Cardiac muscle cell (in vitro differentiated cells and primary cell): ENCODE measurements at regions not wholly inside any gene's neighbourhood (a gene's known extent, or its start where the extent isn't known, plus 50 kb on each side); places are given as distances from the start of the nearest gene placed in this dataset.

Source experiments
- DNase-seq, 2 donors: peaks; one replicate each; pipeline versions ENCODE4 v3.0.0 to v3.0.0-alpha.2; 2010 to 2017; ENCODE audit warnings: low read depth in 1 of 2, low spot score in 1 of 2
- H3K27ac ChIP-seq: fragments of 200-600 bp; sonication (generic); 2 replicates; pipeline ENCODE4 v1.5.1; 2016
- H3K27me3 ChIP-seq: fragments of 200-600 bp; sonication (generic); 2 replicates; pipeline ENCODE4 v1.6.0; 2016; ENCODE audit warnings: control low read depth
- H3K36me3 ChIP-seq: fragments of 200-600 bp; sonication (generic); 2 replicates; pipeline ENCODE4 v1.5.1; 2016; ENCODE audit warnings: control low read depth
- H3K4me1 ChIP-seq: fragments of 200-600 bp; sonication (generic); 2 replicates; pipeline ENCODE4 v1.8.1; 2017; ENCODE audit warnings: low read depth, mild to moderate bottlenecking, mixed run types
- H3K4me3 ChIP-seq: fragments of 200-600 bp; sonication (generic); 2 replicates; pipeline ENCODE4 v1.5.1; 2016; ENCODE audit warnings: mild to moderate bottlenecking
- H3K9me3 ChIP-seq: fragments of 200-600 bp; sonication (generic); 2 replicates; pipeline ENCODE4 v1.5.1; 2017; ENCODE audit warnings: low read depth, mild to moderate bottlenecking, control low read depth
- CTCF ChIP-seq: IDR thresholded peaks from 2 replicates; pipeline ENCODE4 v1.5.1; 2012; ENCODE audit warnings: low read depth, mild to moderate bottlenecking, low read length

GRCh38 chr14:25628390-25628789 is 578.4 kb upstream of the STXBP6 start:
- no peak for DNase-seq
- TF ChIP-seq CTCF = no peak
- Histone ChIP-seq H3K4me1 (no peaks in the 10 kb centered on the region), H3K9me3 (no peaks in the 10 kb centered on the region), H3K4me3 (no peak overlapping the region), H3K36me3 (no peaks in the 10 kb centered on the region), H3K27me3 (no peaks in the 10 kb centered on the region), H3K27ac (no peak overlapping the region)

- Histone ChIP-seq H3K4me1 (no peaks in the 10 kb centered on the region), H3K36me3 (no peaks in the 10 kb centered on the region)
- no peak for TF ChIP-seq CTCF
Observed at GRCh38 chr14:25626986-25627385, 577.0 kb upstream of the STXBP6 start.

GRCh38 chr14:25622763-25623162 is 572.8 kb upstream of the STXBP6 start:
- DNase-seq = no peak
- no peak for TF ChIP-seq CTCF
- H3K27ac ChIP-seq = no peak overlapping the region
- no peaks in the 10 kb centered on the region for H3K4me1 ChIP-seq
- H3K36me3 ChIP-seq = no peaks in the 10 kb centered on the region
- no peaks in the 10 kb centered on the region for H3K27me3 ChIP-seq
- H3K4me3 ChIP-seq = no peak overlapping the region
- H3K9me3 ChIP-seq = no peaks in the 10 kb centered on the region

More at GRCh38 chr14:25626986-25627385, 577.0 kb upstream of the STXBP6 start:
- Histone ChIP-seq H3K9me3 (no peaks in the 10 kb centered on the region), H3K4me3 (no peak overlapping the region), H3K27ac (no peak overlapping the region), H3K27me3 (no peaks in the 10 kb centered on the region)
- peak in 1 of 2 donors; percentile 8 for DNase-seq

- no peaks in the 10 kb centered on the region for H3K27me3 ChIP-seq
- DNase-seq = no peak
- H3K9me3 ChIP-seq = no peaks in the 10 kb centered on the region
- H3K36me3 ChIP-seq = no peaks in the 10 kb centered on the region
- no peak overlapping the region for H3K27ac ChIP-seq
- TF ChIP-seq CTCF = no peak
- H3K4me1 ChIP-seq = no peaks in the 10 kb centered on the region
- no peak overlapping the region for H3K4me3 ChIP-seq
Observed at GRCh38 chr14:25620515-25620914, 570.6 kb upstream of the STXBP6 start.

GRCh38 chr14:25615174-25615573 is 565.2 kb upstream of the STXBP6 start:
- no peak for DNase-seq
- TF ChIP-seq CTCF = no peak
- Histone ChIP-seq H3K27me3 (no peaks in the 10 kb centered on the region), H3K9me3 (no peaks in the 10 kb centered on the region), H3K4me1 (no peaks in the 10 kb centered on the region), H3K36me3 (no peaks in the 10 kb centered on the region), H3K27ac (no peak overlapping the region), H3K4me3 (no peak overlapping the region)

GRCh38 chr14:25607192-25607591 is 557.2 kb upstream of the STXBP6 start:
- Histone ChIP-seq H3K36me3 (no peaks in the 10 kb centered on the region), H3K4me3 (no peak overlapping the region), H3K27ac (no peak overlapping the region), H3K9me3 (no peaks in the 10 kb centered on the region), H3K4me1 (no peaks in the 10 kb centered on the region), H3K27me3 (no peaks in the 10 kb centered on the region)
- DNase-seq = no peak
- TF ChIP-seq CTCF = no peak
